NAMALWA (cell line): ENCODE measurements at regions not wholly inside any gene's neighbourhood (a gene's known extent, or its start where the extent isn't known, plus 50 kb on each side); places are given as distances from the start of the nearest gene placed in this dataset.

Source experiments
- DNase-seq: peaks from one replicate; pipeline ENCODE4 v3.0.0-alpha.2; 2015; ENCODE audit warnings: low spot score

- DNase-seq: no peak
Observed at GRCh38 chr2:217270485-217271121, 410.7 kb upstream of the TNP1 start.

GRCh38 chr2:217269701-217270484, 410.0 kb upstream of the TNP1 start:
- DNase-seq: no peak

- DNase-seq: no peak
Observed at GRCh38 chr2:217268978-217269377, 409.1 kb upstream of the TNP1 start.

GRCh38 chr2:217267758-217268157, 407.9 kb upstream of the TNP1 start:
- DNase-seq: no peak

GRCh38 chr2:217263756-217264155, 403.9 kb upstream of the TNP1 start:
- DNase-seq: no peak

GRCh38 chr2:217262911-217263310, 403.0 kb upstream of the TNP1 start:
- DNase-seq: no peak

GRCh38 chr2:217261452-217261851, 401.6 kb upstream of the TNP1 start:
- DNase-seq: no peak

- DNase-seq: no peak
Observed at GRCh38 chr2:217260441-217261115, 400.7 kb upstream of the TNP1 start.

- no peak for DNase-seq
Observed at GRCh38 chr2:217258170-217258569, 398.3 kb upstream of the TNP1 start.

GRCh38 chr2:217256251-217256650, 396.4 kb upstream of the TNP1 start:
- no peak for DNase-seq

GRCh38 chr2:217254111-217254510, 394.2 kb upstream of the TNP1 start:
- no peak for DNase-seq

- no peak for DNase-seq
Observed at GRCh38 chr2:217252181-217252580, 392.3 kb upstream of the TNP1 start.

- DNase-seq: no peak
Observed at GRCh38 chr2:217250013-217250524, 390.2 kb upstream of the TNP1 start.

- DNase-seq: no peak
Observed at GRCh38 chr2:217249121-217250012, 389.5 kb upstream of the TNP1 start.

- peak; percentile 8 for DNase-seq
Observed at GRCh38 chr2:217248312-217248935, 388.6 kb upstream of the TNP1 start.

GRCh38 chr2:217247476-217247875, 387.6 kb upstream of the TNP1 start:
- DNase-seq: no peak

- DNase-seq: no peak
Observed at GRCh38 chr2:217246108-217246507, 386.2 kb upstream of the TNP1 start.

- no peak for DNase-seq
Observed at GRCh38 chr2:217244815-217245214, 385.0 kb upstream of the TNP1 start.

GRCh38 chr2:217242947-217243346, 383.1 kb upstream of the TNP1 start:
- DNase-seq: no peak

- no peak for DNase-seq
Observed at GRCh38 chr2:217231724-217232123, 371.9 kb upstream of the TNP1 start.

- no peak for DNase-seq
Observed at GRCh38 chr2:217231212-217231611, 371.3 kb upstream of the TNP1 start.
